ENCODE measurements at regions not wholly inside any gene's neighbourhood (a gene's known extent, or its start where the extent isn't known, plus 50 kb on each side); places are given as distances from the start of the nearest gene placed in this dataset.

DNA sequence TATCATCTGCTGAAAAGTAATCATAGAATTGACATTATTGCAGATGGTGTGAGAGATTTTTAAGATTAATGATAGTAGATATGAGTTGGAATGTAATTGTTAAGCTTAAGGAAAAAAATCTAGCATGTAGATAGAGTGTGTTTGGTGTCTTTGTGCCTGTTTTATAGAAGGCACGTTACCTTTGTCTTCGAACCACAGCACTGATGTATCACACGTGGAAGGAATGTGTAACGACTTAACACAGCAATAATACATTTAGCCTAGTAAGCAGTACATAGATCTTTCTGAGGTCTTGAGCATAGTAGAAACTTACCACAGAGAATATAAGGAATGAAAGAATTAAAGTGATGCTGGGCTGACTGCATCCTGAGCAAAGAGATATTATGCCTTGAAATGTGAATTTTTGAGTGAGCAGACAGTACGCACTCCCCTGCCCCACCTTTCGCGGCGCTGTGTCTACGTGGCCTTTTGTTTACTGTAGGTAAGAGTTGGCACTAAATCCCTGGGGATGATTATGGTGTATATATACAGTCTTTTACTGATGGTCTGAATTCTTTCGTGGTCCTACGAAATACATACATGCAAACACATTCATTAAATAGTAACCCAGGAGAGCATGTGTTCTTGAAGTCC lies 217.6 kb upstream of the TOPAZ1 start:
- no peak for DNase-seq

DNA sequence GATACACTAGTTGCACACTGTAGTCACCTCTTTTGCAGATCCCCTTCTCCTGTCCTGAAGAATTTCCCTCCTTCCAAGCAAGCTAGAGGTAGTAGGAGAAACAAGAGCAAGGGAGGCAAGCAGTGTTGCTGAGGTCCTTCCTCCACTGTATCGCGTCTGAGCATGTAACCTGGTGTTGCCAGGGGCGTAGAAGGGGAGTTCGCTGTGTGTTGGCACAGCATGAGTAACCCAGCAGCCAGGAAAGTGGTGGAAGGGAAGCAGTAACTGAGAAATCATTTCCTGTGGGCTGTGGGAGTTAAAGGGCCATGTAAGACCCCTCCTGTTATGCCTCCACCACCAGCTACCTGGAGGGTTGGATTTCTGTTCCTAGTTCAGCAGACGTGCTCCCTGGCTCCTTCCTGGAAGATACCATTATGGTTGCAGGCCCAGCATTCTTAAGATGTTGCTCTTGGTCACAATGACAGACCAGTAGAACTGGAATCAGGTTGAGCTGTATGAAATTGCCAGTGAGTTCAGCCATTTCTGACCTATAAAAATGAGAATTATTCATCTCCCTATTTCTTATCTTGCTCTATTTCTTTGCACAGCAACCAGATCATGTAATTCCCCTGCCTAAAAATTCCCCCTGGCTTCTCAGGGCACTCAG lies 215.3 kb upstream of the TOPAZ1 start:
- no peak for DNase-seq

DNA sequence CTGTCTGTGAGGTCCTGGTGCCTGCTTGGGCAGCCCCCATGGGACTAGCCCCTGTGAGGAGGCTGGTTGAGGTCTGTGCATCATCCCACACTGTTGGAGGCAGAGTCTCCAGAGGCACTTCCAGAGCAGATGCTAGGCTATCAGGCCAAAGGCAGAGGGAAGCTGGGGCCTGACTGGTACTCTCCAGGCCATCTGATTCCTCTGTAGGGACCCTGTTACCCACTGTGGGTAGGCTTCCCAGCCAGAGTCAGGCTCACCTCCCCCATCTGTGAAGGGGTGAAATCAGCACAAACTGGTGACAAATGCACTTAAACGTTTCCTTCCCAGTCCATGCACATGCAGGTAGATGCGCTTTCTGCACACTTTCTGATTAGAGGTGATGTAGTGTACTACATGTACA lies 212.6 kb upstream of the TOPAZ1 start:
- DNase-seq: no peak

DNA sequence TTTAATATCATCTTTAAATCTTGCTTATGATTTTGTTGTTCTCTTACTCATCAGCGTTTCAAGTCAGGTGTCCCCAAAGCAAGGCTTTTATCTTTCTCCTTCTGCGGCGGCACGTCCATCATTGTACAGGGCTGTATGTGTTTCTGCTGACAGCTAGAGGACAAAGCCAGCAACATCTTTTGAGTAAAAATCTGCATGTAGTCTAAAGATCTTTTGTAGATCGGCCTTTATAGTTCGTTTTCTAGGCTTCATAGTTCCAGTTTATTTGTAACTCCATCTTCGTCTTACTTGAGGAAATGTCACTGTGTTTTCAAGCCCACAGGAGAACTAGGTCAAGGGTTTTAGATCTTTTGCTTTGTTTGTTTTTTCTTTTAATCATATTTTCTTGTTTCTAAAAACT lies 211.4 kb upstream of the TOPAZ1 start:
- DNase-seq: no peak

DNA sequence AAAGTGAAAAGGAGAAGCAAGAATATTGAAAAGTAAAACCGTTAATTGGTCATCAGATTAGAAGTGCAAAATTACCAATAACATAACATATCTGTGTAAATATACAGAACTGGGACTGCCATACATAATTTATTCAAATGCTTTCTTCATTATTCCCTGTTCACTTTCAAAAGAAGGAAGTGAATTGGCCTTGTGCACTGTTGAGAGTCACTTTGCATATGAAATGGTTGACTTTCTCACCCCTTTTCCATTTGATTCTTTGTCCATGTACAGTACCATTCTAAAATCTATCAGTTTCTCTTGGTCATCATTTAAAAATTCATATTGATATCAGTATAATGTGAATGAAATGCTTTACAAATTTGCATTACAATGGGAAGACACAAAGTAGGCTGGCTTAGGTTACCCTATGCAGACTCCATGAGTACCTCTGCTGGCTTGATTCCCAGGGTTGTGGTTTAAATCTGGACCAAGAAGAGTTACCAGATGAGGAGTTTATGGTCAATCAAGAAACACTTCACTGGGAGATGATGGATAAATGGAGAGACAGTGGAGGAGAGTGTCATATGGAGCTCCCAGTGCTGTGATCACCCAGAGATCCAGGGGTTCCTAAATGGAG lies 210.9 kb upstream of the TOPAZ1 start:
- DNase-seq: no peak

DNA sequence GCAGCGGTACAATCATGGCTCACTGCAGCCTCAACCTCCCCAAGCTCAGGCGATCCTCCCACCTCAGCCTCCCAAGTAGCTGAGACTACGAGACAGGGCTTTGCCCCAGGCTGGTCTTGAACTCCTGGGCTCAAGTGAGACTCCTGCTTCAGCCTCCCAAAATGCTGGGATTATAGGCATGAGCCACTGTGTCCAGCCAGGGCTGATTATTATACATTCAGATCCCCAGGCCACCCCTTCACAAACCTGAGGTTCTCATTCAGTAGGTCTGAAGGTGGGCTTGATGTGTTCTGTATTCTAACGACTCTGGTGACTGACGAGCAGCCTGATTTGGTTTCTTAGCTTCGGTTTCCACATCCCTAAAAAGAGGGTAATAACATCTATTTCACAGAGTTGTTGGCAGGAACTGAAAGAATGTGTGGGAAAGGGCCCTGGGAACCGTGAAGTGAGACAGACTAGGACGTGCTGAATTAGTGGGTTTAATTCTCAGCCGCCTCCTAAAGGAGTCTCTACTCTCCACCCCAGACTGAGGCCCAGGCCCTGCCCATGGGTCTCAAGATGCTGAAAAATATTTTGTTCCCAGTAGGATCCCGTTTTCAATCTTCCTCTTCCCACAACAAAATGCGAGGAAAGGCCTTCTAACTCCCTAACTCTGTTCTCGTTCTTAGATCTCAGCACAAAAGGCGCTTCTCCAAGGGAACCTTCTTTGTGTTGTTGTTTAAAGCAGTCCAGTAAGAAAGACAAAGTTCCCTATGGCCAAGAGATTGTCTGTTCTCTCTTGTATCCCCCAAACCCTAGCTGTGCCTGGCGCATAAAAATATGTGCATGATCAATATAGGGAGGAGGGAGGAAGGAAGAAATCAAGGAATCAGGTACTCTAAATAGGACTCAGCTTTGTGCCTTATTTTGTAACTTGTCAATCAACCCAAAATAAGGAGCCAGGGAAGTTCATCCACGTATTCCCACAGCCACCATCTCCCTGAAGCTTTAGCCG lies 210.0 kb upstream of the TOPAZ1 start:
- DNase-seq: no peak

DNA sequence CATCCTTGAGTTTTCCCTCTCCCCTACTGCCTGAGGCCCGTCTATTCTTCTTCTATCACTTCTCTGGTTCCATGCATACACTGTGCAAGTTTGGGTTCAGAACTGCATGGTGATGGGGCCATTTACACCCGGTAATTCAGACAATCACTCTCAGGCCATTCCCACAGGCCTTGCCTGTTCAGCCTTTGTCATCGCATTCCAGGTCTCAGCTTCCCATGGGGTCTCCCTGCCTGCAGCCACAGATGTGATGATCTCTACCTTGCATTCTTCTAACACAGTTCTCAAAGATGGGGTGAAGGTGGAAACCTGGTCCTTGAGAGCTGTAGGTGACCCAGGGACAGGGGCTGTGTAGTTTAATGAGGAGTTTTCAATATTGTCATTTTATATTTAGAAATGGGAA lies 209.2 kb upstream of the TOPAZ1 start:
- no peak for DNase-seq

DNA sequence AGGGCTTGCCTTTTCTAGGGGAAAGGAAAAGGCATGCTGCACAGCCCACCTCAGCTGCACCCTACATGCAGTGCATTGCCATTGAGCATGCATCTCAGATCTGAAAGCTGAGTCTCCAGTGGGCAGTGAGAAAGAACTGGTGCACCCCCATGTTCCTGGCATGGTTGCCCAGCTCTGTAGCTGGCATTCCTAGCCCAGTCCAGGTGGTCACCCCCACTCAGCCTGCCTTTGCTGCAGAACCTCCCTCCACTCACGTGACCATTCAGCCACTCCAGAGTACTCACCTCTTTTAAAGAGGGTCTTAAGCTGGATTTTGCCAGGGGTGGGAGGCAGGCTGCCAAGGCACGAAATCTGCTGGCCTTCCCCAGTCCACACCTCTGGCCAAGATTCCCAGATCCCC lies 208.6 kb upstream of the TOPAZ1 start:
- no peak for DNase-seq

DNA sequence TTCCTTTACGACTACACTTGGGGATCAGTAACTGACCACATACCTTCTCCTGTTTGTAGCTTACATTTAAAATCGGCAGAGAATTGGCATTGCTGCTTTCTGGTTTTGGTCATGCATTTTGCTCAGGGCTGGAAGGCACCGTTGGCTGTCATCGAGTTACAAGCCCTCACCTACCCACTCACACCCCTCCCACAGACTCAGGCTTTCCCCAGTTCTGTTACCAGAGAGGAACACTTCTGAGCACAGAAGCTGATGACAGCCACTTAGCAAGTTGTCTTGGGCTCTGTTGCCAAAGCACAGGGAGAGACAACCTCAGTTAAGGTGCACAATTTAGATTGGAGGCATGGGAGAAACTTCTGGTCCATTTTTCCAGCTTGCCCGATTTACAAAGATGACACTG lies 204.8 kb upstream of the TOPAZ1 start:
- no peak for DNase-seq

DNA sequence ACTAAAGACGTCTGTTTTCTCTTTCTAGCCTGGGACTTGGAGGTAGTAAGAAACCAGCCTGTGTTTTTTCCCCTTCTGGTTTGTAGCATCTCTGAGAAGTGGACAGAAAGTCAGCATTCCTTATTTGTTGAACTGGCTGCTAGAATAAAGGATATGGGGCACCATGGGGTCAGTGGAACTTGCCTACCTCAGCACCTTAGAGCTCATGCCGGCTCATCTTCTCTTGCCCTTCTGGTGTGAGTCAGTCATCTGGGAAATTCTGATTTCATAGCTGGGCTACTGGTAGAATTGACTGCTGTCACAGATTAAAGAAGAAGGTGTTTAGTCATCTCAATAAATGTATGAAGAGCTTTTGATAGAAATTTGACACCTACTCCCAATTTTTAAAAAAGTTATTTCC lies 202.7 kb upstream of the TOPAZ1 start:
- no peak for DNase-seq

DNA sequence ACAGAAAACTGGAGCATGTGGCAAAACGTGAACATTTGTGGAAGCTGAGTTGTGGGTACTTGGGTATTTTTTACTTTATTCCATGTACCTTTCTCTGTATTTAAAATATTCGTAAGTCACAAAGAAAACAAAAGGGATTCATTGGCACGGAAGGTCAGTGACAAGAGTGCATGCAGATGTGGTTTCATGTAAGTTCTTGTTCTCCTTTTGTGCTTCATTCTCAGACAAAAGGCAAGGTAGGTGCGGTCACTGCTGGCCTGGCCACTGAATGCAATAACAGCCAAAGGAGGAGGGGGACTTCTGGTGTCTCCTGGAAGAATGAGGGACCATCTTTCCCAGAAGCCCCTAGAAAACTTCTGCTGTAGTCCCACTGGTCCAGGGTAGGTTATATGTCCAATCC lies 200.0 kb upstream of the TOPAZ1 start:
- DNase-seq: no peak

DNA sequence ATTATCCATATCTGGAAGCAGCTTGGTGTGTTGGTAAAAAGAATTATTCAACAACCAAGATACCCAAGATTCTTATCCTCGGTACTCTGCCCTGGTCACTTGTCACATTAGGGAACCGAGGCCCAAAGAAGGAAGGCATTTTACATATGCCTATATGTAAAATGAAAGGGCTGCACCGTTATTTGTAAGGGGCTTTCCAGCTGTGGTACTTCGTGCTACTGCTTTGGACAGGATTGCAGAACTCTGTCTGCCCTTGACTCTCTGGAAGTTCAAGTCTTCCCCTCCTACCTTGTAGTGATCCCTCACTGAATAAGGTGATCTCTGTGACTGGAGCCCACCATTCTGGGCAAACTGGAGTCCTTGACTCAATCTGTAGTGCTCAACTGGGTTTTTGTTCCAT lies 198.9 kb upstream of the TOPAZ1 start:
- no peak for DNase-seq

DNA sequence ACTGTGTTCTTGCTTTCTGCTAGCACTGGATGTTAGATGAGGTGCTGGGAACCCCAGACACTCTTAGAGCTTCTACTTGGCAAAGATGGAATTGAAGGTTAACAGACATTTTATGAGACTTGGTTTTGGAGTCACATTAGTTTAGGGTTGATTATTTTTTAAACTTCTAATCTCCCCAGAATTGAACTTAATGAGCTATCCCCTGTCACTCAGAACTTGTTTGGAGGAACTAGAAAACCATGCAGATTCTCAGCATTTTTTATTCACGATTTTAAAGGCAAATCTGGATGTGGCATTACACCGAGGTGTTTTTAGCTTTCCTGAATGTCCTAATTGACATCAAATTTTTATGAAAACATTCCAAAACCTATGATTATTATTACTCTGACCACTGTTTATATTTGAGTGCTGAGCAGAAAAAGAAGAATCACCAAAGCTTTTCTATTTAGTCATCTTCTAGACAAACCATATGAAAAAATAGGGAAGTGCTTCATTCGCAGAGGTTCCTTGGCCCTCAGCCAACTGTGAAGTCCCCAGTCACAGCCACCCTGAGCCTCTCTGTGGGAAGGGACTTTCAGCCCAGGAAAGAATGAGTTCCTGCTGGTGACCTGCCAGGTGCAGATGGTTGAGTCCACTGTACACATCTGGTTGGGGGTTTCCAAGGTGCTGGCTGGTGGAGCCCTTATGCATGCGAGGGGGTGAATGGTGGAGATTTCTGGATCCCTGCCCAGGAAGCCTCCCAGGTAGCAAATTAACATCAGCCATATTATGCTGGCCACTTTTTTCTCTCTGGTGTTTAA lies 196.0 kb upstream of the TOPAZ1 start:
- DNase-seq: no peak

DNA sequence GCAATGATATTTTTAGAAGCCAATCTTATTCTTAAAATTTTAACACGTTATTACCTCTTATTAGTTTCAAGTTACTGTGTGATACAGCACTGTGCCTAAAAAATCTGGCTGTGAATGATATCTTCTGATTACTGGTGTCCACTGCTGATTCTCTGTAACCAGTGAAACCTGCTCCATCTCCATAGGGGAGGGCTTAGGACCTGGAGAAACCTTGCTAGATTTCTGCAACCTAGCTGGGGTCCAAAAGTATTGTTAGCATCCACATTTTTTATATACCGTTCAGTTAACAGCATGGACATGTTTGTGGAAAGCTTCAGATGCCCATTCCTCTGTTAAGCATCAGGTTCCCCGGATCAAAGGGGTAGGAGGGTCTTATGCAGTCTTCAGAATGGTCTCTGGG lies 193.9 kb upstream of the TOPAZ1 start:
- no peak for DNase-seq

DNA sequence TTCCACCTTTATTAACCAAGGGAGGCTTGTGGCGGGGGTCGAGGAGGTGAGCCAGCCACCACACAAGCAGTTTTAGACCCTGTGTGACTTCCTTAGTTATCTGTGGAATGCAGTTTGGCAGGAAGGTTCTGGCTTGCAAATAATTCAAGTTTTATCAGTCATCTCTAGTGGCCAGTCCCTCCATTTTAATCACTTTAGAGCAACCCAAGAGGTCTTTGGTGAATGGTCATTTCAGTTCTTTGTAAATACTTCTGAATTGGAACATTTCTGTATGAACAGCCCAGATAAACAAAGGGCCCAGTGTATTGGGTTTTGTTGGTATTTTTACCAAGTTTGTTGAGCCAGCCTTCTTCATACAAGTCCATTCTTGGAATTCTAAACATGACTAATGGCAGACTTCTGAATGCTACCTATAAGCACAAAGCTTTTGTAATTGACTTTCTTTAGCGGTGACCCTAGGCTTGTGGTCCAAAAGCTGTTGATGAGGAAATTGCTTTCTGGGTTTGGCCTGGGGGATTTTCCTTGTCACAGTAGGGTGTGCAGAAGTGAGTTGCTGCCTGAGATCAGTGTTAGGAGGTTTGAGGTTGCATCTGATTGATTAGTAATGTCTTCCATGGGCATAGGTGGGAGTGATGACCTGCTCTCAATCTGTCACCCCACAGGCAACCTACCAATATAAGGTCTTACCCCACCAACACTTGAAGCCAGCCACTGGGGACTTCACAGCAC lies 193.3 kb upstream of the TOPAZ1 start:
- no peak for DNase-seq

DNA sequence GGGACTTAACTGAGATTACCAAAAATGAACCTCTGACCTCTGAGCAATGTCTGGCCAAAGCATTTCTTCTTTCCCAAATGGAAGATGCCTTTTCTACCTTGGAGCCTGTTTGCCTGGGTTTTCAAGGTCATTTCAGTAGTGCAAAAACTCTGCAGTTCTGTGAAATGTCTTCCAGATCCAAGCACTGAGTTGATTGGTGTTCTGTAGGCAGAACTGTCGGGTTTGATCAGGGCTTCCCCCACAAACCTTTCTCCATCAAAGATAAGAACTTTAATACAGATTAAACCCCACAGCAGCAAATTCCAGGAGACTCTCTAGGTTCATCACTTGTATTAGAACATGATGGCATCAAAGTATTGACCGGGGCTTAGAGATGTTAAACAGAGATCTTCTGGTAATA lies 192.7 kb upstream of the TOPAZ1 start:
- no peak for DNase-seq

DNA sequence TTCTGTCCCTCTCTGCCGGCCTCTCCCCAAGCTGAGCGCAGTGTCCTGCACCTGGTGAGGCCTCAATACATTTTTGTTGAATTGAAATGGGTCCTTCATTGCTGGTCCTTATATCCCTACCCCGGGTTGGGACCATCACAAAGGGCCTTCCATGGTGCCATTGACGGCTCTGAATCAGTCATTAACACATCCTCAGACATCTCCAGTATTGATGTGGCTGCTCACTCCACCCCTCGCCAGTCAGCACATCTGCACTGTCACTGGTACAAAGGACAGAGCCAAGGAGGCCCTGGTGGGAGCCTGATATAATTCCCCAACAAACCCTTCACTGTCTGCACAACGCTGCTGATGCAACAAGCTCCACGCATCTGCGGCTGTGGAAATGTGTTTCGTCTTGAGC lies 191.6 kb upstream of the TOPAZ1 start:
- DNase-seq: no peak

DNA sequence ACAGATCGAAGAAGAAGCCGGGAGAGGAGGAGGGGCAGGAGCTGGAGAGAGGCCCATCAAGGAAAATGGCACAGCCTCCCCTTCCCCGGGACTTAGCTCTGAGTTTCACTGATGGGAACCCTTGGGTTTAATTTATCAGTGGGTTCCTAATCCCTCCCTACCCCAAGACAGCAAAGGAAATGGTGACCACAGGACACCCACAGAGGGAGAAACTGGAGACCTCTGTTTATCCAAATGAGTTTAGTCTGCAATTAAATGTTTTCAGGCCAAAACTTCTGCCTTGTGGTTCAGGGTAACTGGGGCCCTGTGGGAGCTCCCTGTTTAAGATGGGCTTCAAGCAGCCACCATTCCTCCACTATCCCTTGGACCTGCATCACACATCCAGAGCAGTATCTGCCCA lies 190.8 kb upstream of the TOPAZ1 start:
- no peak for DNase-seq

DNA sequence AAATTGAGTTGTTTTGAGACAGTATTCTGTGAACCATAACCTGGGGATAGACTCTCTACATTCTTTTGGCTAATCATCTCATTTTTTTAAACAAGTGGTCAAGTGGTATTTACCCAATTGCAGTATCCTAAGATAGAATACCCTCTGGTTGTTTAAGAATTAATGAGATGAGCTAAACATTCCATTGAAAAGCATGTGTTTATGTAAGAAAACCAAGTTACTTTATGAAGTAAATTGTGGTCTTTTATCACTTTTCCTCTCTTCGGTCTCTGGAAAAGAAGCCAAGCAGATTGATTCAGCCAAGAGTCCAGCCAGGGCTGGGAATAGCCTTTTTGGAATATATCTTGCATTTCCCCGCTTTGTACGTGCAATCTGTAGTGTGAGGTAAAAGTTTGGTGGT lies 185.7 kb upstream of the TOPAZ1 start:
- DNase-seq: no peak

DNA sequence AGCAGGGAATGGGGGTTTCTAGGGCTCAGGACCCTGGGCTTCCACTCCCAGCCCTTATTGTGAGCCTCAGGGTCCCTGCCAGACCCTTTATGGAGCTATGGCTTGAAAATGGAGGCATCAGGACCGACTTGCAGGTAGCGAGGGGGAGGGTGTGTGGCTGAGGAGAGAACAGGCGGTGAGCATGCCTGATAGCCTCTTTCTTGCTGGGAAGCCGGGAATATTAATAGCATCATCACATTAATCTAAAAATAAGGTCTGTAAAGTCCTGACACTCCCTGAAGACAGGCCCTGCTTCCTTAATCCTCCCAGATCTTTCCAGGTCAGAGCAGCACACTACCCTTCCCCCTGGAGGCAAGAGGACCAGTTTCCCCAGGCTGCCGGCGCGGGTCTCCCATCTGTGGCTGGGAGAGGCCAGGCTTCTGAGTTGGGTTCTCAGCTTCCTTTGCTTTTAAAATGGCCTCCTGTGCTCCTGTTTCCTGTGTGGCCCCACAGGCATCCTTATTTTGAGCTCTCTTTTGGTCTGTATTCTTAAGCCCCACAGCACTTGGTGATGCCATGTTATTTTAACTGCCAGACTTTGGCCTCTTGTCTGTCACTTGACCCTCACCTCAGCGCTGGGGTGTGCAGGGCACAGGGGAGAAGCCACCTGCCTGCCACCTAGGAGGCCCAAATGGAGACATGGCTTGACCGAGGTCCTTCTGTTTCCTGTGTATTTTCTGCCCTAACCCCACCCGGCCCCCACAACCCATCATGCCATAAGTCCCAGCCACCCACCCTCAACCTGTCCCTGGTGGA lies 185.0 kb upstream of the TOPAZ1 start:
- DNase-seq: no peak

Data from NCI-H446 (cell line).